ENCODE measurements at regions not wholly inside any gene's neighbourhood (a gene's known extent, or its start where the extent isn't known, plus 50 kb on each side); places are given as distances from the start of the nearest gene placed in this dataset.

DNA sequence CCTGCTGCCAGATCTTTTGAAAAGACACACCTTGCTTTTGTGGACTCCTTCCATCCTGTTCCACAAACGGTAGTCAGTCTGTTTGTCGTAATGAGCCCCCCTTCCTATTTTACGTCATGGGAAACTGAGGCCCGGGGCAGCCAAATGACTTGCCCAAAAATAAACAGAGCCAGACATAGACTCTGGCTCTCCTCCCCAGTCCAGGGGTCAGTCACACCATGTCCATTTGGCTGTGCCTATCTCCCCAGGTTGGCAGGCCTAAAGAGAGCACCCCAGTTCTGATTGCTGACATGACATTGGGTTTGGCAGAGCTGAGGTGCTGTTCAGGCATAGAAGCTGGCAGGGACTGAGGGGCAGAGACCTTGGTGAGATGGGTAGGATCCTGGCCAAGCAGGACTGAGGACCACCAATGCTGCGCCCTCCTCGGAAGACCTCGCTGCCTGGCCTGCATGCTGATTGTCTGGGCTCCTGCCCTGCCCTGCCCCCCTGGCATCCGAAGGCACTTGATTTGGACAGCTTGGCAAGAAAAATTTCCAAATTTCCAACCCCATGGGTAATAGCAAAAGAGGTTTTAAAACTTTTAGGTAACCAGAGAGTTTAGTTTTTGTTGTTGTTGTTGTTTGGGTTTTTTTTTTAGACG is 335.4 kb downstream of the DYSF start:
- peaks cover 21 to 23% of the 10 kb centered on the region in 2 experiments for H3K4me1 ChIP-seq (ENCODE audit: control insufficient read depth in 1 of 2, insufficient read depth in 2 of 2, low read length in 2 of 2)
- H3K79me2 ChIP-seq (ENCODE audit: control insufficient read depth, insufficient read depth, low read length, poor library complexity) = no peaks in the 10 kb centered on the region
- H3K4me3 ChIP-seq (ENCODE audit: low read depth, low read length) = no peak overlapping the region
- no peaks in the 10 kb centered on the region for H3K36me3 ChIP-seq (ENCODE audit: control insufficient read depth in 1 of 2, insufficient read depth in 2 of 2, low read length in 2 of 2)
- H4K91ac ChIP-seq (ENCODE audit: low read depth, low read length) = no peak overlapping the region
- no peak overlapping the region for H3K23ac ChIP-seq (ENCODE audit: low read length)
- no CpG with 5 or more reads among the region's 9 CpGs for WGBS (ENCODE audit: extremely low coverage, insufficient coverage, insufficient read length)
- no peaks in the 10 kb centered on the region for H3K27me3 ChIP-seq (ENCODE audit: insufficient read depth, low read length)
- H3K14ac ChIP-seq (ENCODE audit: low read length) = no peak overlapping the region
- no peak overlapping the region for H3K27ac ChIP-seq (ENCODE audit: low read depth, low read length)
- H2AFZ ChIP-seq (ENCODE audit: insufficient read depth, low read length, poor library complexity) = no peak overlapping the region
- no peak overlapping the region for H3K9ac ChIP-seq (ENCODE audit: low read length)
- H2BK120ac ChIP-seq (ENCODE audit: insufficient read depth, low read length, poor library complexity) = no peak overlapping the region
- peaks cover 7% of the 10 kb centered on the region for H3K79me1 ChIP-seq (ENCODE audit: low read length)
- peaks cover 2% of the 10 kb centered on the region for H3K9me3 ChIP-seq (ENCODE audit: insufficient read depth, low read depth, low read length)
- H2BK5ac ChIP-seq (ENCODE audit: low read depth, low read length, poor library complexity) = no peak overlapping the region
- H4K12ac ChIP-seq (ENCODE audit: low read depth, low read length) = no peak overlapping the region
- DNase-seq = no peak
- H3K18ac ChIP-seq (ENCODE audit: low read length) = no peak overlapping the region
- no peak overlapping the region for H3K4ac ChIP-seq (ENCODE audit: low read depth, low read length)
- no peak overlapping the region for H3K4me2 ChIP-seq (ENCODE audit: low read length)
- no peak overlapping the region for H2BK12ac ChIP-seq (ENCODE audit: low read length)
- H4K8ac ChIP-seq (ENCODE audit: low read depth, low read length) = no peak overlapping the region
- peak overlapping the region; percentile 13 for H2AK5ac ChIP-seq (ENCODE audit: low read length)

DNA sequence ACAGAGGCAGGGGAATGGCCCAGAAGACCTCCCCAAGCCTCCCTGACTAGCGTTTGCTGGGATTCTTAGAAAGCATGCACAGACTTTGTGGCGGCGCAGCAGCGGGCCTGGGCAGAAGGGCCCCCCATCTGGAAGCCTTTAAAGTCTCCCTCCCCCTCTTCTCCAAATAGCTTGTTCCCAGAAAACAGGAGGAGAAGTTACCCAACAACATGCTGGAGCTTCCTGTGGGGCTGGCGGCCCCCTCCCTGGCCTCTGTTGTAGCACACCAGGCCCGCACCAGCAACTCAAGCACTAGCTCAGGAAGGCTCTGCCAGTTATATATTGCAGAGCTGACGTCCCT is 334.8 kb downstream of the DYSF start:
- H3K79me2 ChIP-seq (ENCODE audit: control insufficient read depth, insufficient read depth, low read length, poor library complexity) = no peaks in the 10 kb centered on the region
- no peak overlapping the region for H3K27ac ChIP-seq (ENCODE audit: low read depth, low read length)
- no peak overlapping the region for H3K4ac ChIP-seq (ENCODE audit: low read depth, low read length)
- no peak overlapping the region for H3K4me3 ChIP-seq (ENCODE audit: low read depth, low read length)
- H2BK120ac ChIP-seq (ENCODE audit: insufficient read depth, low read length, poor library complexity) = no peak overlapping the region
- H3K4me1 ChIP-seq (ENCODE audit: control insufficient read depth in 1 of 2, insufficient read depth in 2 of 2, low read length in 2 of 2) = peaks cover 21 to 23% of the 10 kb centered on the region in 2 experiments
- no peak overlapping the region for H3K4me2 ChIP-seq (ENCODE audit: low read length)
- peaks cover 2% of the 10 kb centered on the region for H3K9me3 ChIP-seq (ENCODE audit: insufficient read depth, low read depth, low read length)
- DNase-seq = no peak
- WGBS (ENCODE audit: extremely low coverage, insufficient coverage, insufficient read length) = no CpG with 5 or more reads among the region's 7 CpGs
- no peak overlapping the region for H4K8ac ChIP-seq (ENCODE audit: low read depth, low read length)
- H2BK12ac ChIP-seq (ENCODE audit: low read length) = no peak overlapping the region
- H2BK5ac ChIP-seq (ENCODE audit: low read depth, low read length, poor library complexity) = no peak overlapping the region
- H3K14ac ChIP-seq (ENCODE audit: low read length) = no peak overlapping the region
- peaks cover 7% of the 10 kb centered on the region for H3K79me1 ChIP-seq (ENCODE audit: low read length)
- H3K18ac ChIP-seq (ENCODE audit: low read length) = no peak overlapping the region
- H2AFZ ChIP-seq (ENCODE audit: insufficient read depth, low read length, poor library complexity) = no peak overlapping the region
- no peak overlapping the region for H4K12ac ChIP-seq (ENCODE audit: low read depth, low read length)
- no peaks in the 10 kb centered on the region for H3K36me3 ChIP-seq (ENCODE audit: control insufficient read depth in 1 of 2, insufficient read depth in 2 of 2, low read length in 2 of 2)
- no peak overlapping the region for H4K91ac ChIP-seq (ENCODE audit: low read depth, low read length)
- H3K27me3 ChIP-seq (ENCODE audit: insufficient read depth, low read length) = no peaks in the 10 kb centered on the region
- H2AK5ac ChIP-seq (ENCODE audit: low read length) = no peak overlapping the region
- no peak overlapping the region for H3K9ac ChIP-seq (ENCODE audit: low read length)
- no peak overlapping the region for H3K23ac ChIP-seq (ENCODE audit: low read length)

DNA sequence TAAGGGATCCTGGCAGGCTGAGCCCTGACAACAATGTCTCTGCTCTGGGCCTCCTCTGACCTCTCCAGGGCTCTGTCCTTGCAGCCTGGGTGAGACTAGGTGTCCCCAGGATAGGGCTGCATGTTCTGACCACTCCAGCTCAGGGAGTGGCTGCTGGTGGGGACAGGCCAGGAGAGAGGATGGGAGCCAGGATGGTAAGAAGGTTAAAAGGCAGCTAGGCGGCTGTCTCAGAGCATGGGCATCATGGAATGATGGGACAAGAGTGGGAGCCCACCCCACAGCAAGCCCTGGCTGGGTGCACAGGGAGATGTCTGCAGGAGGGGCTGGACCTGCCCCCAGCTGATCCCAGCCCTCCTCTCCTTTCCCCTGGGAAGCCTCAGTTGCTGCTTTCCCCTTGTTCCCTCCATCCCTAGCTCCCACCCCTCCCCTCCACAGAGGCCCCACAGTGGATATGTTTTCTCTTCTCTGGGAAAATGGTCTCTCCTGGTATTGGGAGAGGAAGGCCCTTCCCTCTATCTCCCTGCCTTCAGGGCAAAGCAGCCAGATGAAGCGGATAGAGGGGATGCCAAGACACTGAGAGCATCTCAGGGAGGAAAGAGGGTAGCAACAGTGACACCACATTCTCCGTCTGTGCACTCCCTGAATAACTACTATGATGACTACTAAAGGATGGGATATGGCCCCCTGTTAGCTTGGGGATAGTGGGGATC is 334.3 kb downstream of the DYSF start:
- Histone ChIP-seq H3K4ac (ENCODE audit: low read depth, low read length) (no peak overlapping the region), H2BK5ac (ENCODE audit: low read depth, low read length, poor library complexity) (no peak overlapping the region), H3K14ac (ENCODE audit: low read length) (no peak overlapping the region), H3K18ac (ENCODE audit: low read length) (no peak overlapping the region), H2BK120ac (ENCODE audit: insufficient read depth, low read length, poor library complexity) (peak overlapping the region; percentile 25), H3K4me3 (ENCODE audit: low read depth, low read length) (no peak overlapping the region), H3K9me3 (ENCODE audit: insufficient read depth, low read depth, low read length) (peaks cover 2% of the 10 kb centered on the region), H3K4me1 (ENCODE audit: control insufficient read depth in 1 of 2, insufficient read depth in 2 of 2, low read length in 2 of 2) (peaks cover 21 to 23% of the 10 kb centered on the region in 2 experiments), H3K9ac (ENCODE audit: low read length) (no peak overlapping the region), H3K27me3 (ENCODE audit: insufficient read depth, low read length) (no peaks in the 10 kb centered on the region), H3K4me2 (ENCODE audit: low read length) (no peak overlapping the region), H4K12ac (ENCODE audit: low read depth, low read length) (no peak overlapping the region), H3K79me1 (ENCODE audit: low read length) (peaks cover 7% of the 10 kb centered on the region), H2AK5ac (ENCODE audit: low read length) (no peak overlapping the region), H3K79me2 (ENCODE audit: control insufficient read depth, insufficient read depth, low read length, poor library complexity) (no peaks in the 10 kb centered on the region), H4K91ac (ENCODE audit: low read depth, low read length) (no peak overlapping the region), H3K27ac (ENCODE audit: low read depth, low read length) (no peak overlapping the region), H4K8ac (ENCODE audit: low read depth, low read length) (no peak overlapping the region), H2AFZ (ENCODE audit: insufficient read depth, low read length, poor library complexity) (no peak overlapping the region), H2BK12ac (ENCODE audit: low read length) (no peak overlapping the region), H3K23ac (ENCODE audit: low read length) (no peak overlapping the region), H3K36me3 (ENCODE audit: control insufficient read depth in 1 of 2, insufficient read depth in 2 of 2, low read length in 2 of 2) (no peaks in the 10 kb centered on the region)
- peak; percentile 71 to 92 for DNase-seq
- WGBS (ENCODE audit: extremely low coverage, insufficient coverage, insufficient read length) = no CpG with 5 or more reads among the region's 3 CpGs

DNA sequence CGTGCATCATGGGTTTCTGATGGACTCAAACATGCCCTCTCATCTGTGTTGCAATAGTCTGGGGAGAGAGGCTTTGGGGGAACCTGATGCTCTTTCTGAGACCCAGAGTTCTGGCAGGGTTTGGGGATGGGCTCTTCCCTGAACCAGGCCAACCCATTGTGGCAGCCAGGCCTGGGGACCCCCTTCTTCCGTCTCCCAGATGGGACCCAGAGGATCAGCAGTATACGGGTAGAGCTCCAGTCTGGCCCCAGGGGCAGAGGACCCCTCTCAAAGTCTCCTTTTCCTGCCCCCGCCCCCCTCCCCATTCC is 333.7 kb downstream of the DYSF start:
- Histone ChIP-seq H3K23ac (ENCODE audit: low read length) (no peak overlapping the region), H4K8ac (ENCODE audit: low read depth, low read length) (no peak overlapping the region), H4K12ac (ENCODE audit: low read depth, low read length) (no peak overlapping the region), H3K79me1 (ENCODE audit: low read length) (peaks cover 7% of the 10 kb centered on the region), H2AFZ (ENCODE audit: insufficient read depth, low read length, poor library complexity) (no peak overlapping the region), H3K36me3 (ENCODE audit: control insufficient read depth in 1 of 2, insufficient read depth in 2 of 2, low read length in 2 of 2) (no peaks in the 10 kb centered on the region), H2BK12ac (ENCODE audit: low read length) (no peak overlapping the region), H3K27me3 (ENCODE audit: insufficient read depth, low read length) (no peaks in the 10 kb centered on the region), H3K27ac (ENCODE audit: low read depth, low read length) (no peak overlapping the region), H3K18ac (ENCODE audit: low read length) (no peak overlapping the region), H3K4ac (ENCODE audit: low read depth, low read length) (no peak overlapping the region), H3K4me1 (ENCODE audit: control insufficient read depth in 1 of 2, insufficient read depth in 2 of 2, low read length in 2 of 2) (peaks cover 21 to 23% of the 10 kb centered on the region in 2 experiments), H2AK5ac (ENCODE audit: low read length) (no peak overlapping the region), H3K4me3 (ENCODE audit: low read depth, low read length) (no peak overlapping the region), H4K91ac (ENCODE audit: low read depth, low read length) (no peak overlapping the region), H3K14ac (ENCODE audit: low read length) (no peak overlapping the region), H3K9ac (ENCODE audit: low read length) (no peak overlapping the region), H2BK120ac (ENCODE audit: insufficient read depth, low read length, poor library complexity) (no peak overlapping the region), H3K9me3 (ENCODE audit: insufficient read depth, low read depth, low read length) (peaks cover 2% of the 10 kb centered on the region), H3K79me2 (ENCODE audit: control insufficient read depth, insufficient read depth, low read length, poor library complexity) (no peaks in the 10 kb centered on the region), H2BK5ac (ENCODE audit: low read depth, low read length, poor library complexity) (no peak overlapping the region), H3K4me2 (ENCODE audit: low read length) (no peak overlapping the region)
- DNase-seq = no peak
- WGBS (ENCODE audit: extremely low coverage, insufficient coverage, insufficient read length) = no CpG with 5 or more reads among the region's 4 CpGs
